HCT116 (cell line): ENCODE measurements at regions not wholly inside any gene's neighbourhood (a gene's known extent, or its start where the extent isn't known, plus 50 kb on each side); places are given as distances from the start of the nearest gene placed in this dataset.

ENCODE experiments used
- EZH2 ChIP-seq: fragments of 200-600 bp; sonication (generic); IDR thresholded peaks from 2 replicates; pipeline ENCODE4 v1.6.1; 2017; ENCODE audit warnings: antibody characterized with exemption, mixed run types
- POLR2A ChIP-seq: IDR thresholded peaks from 2 replicates; pipeline ENCODE4 v1.7.0; 2011; ENCODE audit warnings: borderline replicate concordance; ENCODE audit not compliant: insufficient read depth, insufficient read length; ENCODE audit errors: extremely low read depth
- POLR2AphosphoS5 ChIP-seq: IDR thresholded peaks from 2 replicates; pipeline ENCODE4 v1.6.1; 2011; ENCODE audit warnings: mild to moderate bottlenecking, low read depth, low read length, moderate library complexity
- TF ChIP-seq, protein P1 (sequence below): IDR thresholded peaks from 2 replicates; pipeline ENCODE4 v1.6.1; 2011; ENCODE audit warnings: mild to moderate bottlenecking, low read length, moderate library complexity; ENCODE audit not compliant: insufficient replicate concordance; ENCODE audit errors: extremely low read depth
- TF ChIP-seq, protein P2 (sequence below), 3 experiments: fragments of 200-600 bp in 1 of 3; sonication (generic) in 1 of 3; IDR thresholded peaks in 2 of 3; conservative IDR thresholded peaks in 1 of 3; 2 replicates each; pipeline ENCODE4 v1.5.1; 2012 to 2017; ENCODE audit warnings: low read depth in 2 of 3, low read length in 2 of 3, antibody characterized with exemption in 1 of 3, borderline replicate concordance in 1 of 3, control low read depth in 1 of 3, mild to moderate bottlenecking in 1 of 3, mixed read lengths in 1 of 3, mixed run types in 1 of 3, moderate library complexity in 1 of 3; ENCODE audit not compliant: insufficient read depth in 1 of 3
- TF ChIP-seq, protein P3 (sequence below): IDR thresholded peaks from 2 replicates; pipeline ENCODE4 v1.6.1; 2012; ENCODE audit warnings: low read depth

DNA sequence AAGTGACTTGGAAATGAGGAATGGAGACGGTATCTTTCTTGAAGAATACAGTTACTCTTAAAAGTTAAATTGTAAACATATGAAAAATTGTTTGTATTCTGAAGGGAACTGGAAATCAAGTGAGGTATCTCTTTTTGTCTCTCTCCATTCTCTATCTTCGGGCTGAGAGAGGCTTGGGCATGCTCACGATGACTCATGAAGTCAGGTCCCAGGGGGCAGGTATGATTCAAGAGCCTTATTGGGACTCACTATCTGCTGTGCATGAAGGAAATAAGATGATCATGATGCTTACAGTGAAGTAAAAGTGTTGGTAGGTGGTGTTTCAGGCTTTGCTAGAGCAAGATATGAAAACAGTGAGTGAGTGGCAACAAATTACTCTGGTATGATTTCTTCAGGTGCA lies 200.4 kb upstream of the PITX2 start:
- TF ChIP-seq EZH2 (no peak), POLR2AphosphoS5 (no peak), POLR2A (no peak)
- TF ChIP-seq, protein P1, sequence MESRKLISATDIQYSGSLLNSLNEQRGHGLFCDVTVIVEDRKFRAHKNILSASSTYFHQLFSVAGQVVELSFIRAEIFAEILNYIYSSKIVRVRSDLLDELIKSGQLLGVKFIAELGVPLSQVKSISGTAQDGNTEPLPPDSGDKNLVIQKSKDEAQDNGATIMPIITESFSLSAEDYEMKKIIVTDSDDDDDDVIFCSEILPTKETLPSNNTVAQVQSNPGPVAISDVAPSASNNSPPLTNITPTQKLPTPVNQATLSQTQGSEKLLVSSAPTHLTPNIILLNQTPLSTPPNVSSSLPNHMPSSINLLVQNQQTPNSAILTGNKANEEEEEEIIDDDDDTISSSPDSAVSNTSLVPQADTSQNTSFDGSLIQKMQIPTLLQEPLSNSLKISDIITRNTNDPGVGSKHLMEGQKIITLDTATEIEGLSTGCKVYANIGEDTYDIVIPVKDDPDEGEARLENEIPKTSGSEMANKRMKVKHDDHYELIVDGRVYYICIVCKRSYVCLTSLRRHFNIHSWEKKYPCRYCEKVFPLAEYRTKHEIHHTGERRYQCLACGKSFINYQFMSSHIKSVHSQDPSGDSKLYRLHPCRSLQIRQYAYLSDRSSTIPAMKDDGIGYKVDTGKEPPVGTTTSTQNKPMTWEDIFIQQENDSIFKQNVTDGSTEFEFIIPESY, result no peak
- TF ChIP-seq, protein P2, sequence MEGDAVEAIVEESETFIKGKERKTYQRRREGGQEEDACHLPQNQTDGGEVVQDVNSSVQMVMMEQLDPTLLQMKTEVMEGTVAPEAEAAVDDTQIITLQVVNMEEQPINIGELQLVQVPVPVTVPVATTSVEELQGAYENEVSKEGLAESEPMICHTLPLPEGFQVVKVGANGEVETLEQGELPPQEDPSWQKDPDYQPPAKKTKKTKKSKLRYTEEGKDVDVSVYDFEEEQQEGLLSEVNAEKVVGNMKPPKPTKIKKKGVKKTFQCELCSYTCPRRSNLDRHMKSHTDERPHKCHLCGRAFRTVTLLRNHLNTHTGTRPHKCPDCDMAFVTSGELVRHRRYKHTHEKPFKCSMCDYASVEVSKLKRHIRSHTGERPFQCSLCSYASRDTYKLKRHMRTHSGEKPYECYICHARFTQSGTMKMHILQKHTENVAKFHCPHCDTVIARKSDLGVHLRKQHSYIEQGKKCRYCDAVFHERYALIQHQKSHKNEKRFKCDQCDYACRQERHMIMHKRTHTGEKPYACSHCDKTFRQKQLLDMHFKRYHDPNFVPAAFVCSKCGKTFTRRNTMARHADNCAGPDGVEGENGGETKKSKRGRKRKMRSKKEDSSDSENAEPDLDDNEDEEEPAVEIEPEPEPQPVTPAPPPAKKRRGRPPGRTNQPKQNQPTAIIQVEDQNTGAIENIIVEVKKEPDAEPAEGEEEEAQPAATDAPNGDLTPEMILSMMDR (IDR thresholded peaks at IDR 0.05 in 2 of 3, conservative IDR thresholded peaks at IDR 0.05 in 1 of 3; ENCODE audit: borderline replicate concordance in 1 of 3, insufficient read depth in 1 of 3, low read depth in 2 of 3, low read length in 2 of 3), result no peak
- TF ChIP-seq, protein P3, sequence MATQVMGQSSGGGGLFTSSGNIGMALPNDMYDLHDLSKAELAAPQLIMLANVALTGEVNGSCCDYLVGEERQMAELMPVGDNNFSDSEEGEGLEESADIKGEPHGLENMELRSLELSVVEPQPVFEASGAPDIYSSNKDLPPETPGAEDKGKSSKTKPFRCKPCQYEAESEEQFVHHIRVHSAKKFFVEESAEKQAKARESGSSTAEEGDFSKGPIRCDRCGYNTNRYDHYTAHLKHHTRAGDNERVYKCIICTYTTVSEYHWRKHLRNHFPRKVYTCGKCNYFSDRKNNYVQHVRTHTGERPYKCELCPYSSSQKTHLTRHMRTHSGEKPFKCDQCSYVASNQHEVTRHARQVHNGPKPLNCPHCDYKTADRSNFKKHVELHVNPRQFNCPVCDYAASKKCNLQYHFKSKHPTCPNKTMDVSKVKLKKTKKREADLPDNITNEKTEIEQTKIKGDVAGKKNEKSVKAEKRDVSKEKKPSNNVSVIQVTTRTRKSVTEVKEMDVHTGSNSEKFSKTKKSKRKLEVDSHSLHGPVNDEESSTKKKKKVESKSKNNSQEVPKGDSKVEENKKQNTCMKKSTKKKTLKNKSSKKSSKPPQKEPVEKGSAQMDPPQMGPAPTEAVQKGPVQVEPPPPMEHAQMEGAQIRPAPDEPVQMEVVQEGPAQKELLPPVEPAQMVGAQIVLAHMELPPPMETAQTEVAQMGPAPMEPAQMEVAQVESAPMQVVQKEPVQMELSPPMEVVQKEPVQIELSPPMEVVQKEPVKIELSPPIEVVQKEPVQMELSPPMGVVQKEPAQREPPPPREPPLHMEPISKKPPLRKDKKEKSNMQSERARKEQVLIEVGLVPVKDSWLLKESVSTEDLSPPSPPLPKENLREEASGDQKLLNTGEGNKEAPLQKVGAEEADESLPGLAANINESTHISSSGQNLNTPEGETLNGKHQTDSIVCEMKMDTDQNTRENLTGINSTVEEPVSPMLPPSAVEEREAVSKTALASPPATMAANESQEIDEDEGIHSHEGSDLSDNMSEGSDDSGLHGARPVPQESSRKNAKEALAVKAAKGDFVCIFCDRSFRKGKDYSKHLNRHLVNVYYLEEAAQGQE, result no peak
